ENCODE measurements at regions not wholly inside any gene's neighbourhood (a gene's known extent, or its start where the extent isn't known, plus 50 kb on each side); places are given as distances from the start of the nearest gene placed in this dataset.
"Not testable (repeated sequence)": the region's sequence is repeated elsewhere in the genome, so short reads cannot be mapped to it uniquely, and the experiment has no call there.

GRCh38 chr5:7261049-7261448, 134.9 kb upstream of the ADCY2 start:
- Histone ChIP-seq H3K36me3 (replicated peaks in 1 of 2; ENCODE audit: control insufficient read depth in 1 of 2, insufficient read depth in 2 of 2, low read length in 2 of 2) (no peaks in the 10 kb centered on the region), H3K4me3 (replicated peaks in 1 of 3; ENCODE audit: low read depth in 2 of 3, low read length in 3 of 3) (no peak overlapping the region), H3K4me2 (replicated peaks; ENCODE audit: extremely low read depth, low read length, poor library complexity, severe bottlenecking) (no peak overlapping the region), H3K9me3 (replicated peaks in 1 of 2; ENCODE audit: control insufficient read depth in 1 of 2, insufficient read depth in 1 of 2, low read length in 2 of 2) (no peaks in the 10 kb centered on the region), H3K27me3 (ENCODE audit: control insufficient read depth in 2 of 2, insufficient read depth in 2 of 2, low read length in 2 of 2) (no peaks in the 10 kb centered on the region), H3K4me1 (ENCODE audit: control insufficient read depth in 1 of 2, insufficient read depth in 2 of 2, low read length in 2 of 2) (no peaks in the 10 kb centered on the region), H3K9ac (ENCODE audit: insufficient read depth, low read length, poor library complexity, severe bottlenecking) (no peak overlapping the region), H4K20me1 (ENCODE audit: insufficient read depth, low read length) (no peaks in the 10 kb centered on the region), H3K27ac (ENCODE audit: low read depth in 1 of 2, low read length in 2 of 2) (no peak overlapping the region), H2AFZ (ENCODE audit: insufficient read depth, low read depth, low read length, poor library complexity, severe bottlenecking) (peak overlapping the region; percentile 52), H3K79me2 (ENCODE audit: insufficient read depth, low read length) (no peaks in the 10 kb centered on the region)
- TF ChIP-seq CTCF (IDR thresholded peaks at IDR 0.05) = peak; percentile 57
- Mint-ChIP-seq H3K4me1 (no peaks in the 10 kb centered on the region), H3K36me3 (no peaks in the 10 kb centered on the region), H3K27me3 (ENCODE audit: low read depth in 3 of 3) (peaks cover 1 to 2% (median 2%) of the 10 kb centered on the region in 3 donors), H3K4me3 (no peak overlapping the region), H3K27ac (peak overlapping the region in 1 of 7 donors; percentile 21), H3K9me3 (peaks cover 2 to 10% (median 5%) of the 10 kb centered on the region in 7 donors)
- intact Hi-C loops (cut with micrococcal nuclease) = no loop called here
- 35% methylated on average over 4 of the region's 6 CpGs for WGBS (ENCODE audit: insufficient coverage)
- DNase-seq = peak; percentile 1 to 43 (median 19)

GRCh38 chr5:7261900-7262299, 134.0 kb upstream of the ADCY2 start:
- intact Hi-C loops (cut with micrococcal nuclease) = no loop called here
- no peak overlapping the region for H2AFZ ChIP-seq (ENCODE audit: insufficient read depth, low read depth, low read length, poor library complexity, severe bottlenecking)
- Mint-ChIP-seq H3K4me3 (no peak overlapping the region), H3K27me3 (ENCODE audit: low read depth in 3 of 3) (peaks cover 1 to 2% (median 2%) of the 10 kb centered on the region in 3 donors), H3K9me3 (peaks cover 2 to 10% (median 5%) of the 10 kb centered on the region in 7 donors), H3K27ac (no peak overlapping the region), H3K36me3 (no peaks in the 10 kb centered on the region), H3K4me1 (no peaks in the 10 kb centered on the region)
- H3K27ac ChIP-seq (ENCODE audit: low read depth in 1 of 2, low read length in 2 of 2) = no peak overlapping the region
- H3K4me2 ChIP-seq (replicated peaks; ENCODE audit: extremely low read depth, low read length, poor library complexity, severe bottlenecking) = no peak overlapping the region
- no peak overlapping the region for H3K4me3 ChIP-seq (replicated peaks in 1 of 3; ENCODE audit: low read depth in 2 of 3, low read length in 3 of 3)
- no peak for DNase-seq
- no peaks in the 10 kb centered on the region for H4K20me1 ChIP-seq (ENCODE audit: insufficient read depth, low read length)
- H3K36me3 ChIP-seq (replicated peaks in 1 of 2; ENCODE audit: control insufficient read depth in 1 of 2, insufficient read depth in 2 of 2, low read length in 2 of 2) = no peaks in the 10 kb centered on the region
- no CpG with 5 or more reads among the region's 2 CpGs for WGBS (ENCODE audit: insufficient coverage)
- no peaks in the 10 kb centered on the region for H3K4me1 ChIP-seq (ENCODE audit: control insufficient read depth in 1 of 2, insufficient read depth in 2 of 2, low read length in 2 of 2)
- H3K9ac ChIP-seq (ENCODE audit: insufficient read depth, low read length, poor library complexity, severe bottlenecking) = no peak overlapping the region
- no peaks in the 10 kb centered on the region for H3K79me2 ChIP-seq (ENCODE audit: insufficient read depth, low read length)
- TF ChIP-seq CTCF (IDR thresholded peaks at IDR 0.05) = no peak
- H3K9me3 ChIP-seq (replicated peaks in 1 of 2; ENCODE audit: control insufficient read depth in 1 of 2, insufficient read depth in 1 of 2, low read length in 2 of 2) = no peaks in the 10 kb centered on the region
- no peaks in the 10 kb centered on the region for H3K27me3 ChIP-seq (ENCODE audit: control insufficient read depth in 2 of 2, insufficient read depth in 2 of 2, low read length in 2 of 2)

GRCh38 chr5:7263398-7264015, 132.4 kb upstream of the ADCY2 start:
- H3K4me1 ChIP-seq (ENCODE audit: control insufficient read depth in 1 of 2, insufficient read depth in 2 of 2, low read length in 2 of 2); H3K9ac ChIP-seq (ENCODE audit: insufficient read depth, low read length, poor library complexity, severe bottlenecking); H3K4me3 Mint-ChIP-seq; DNase-seq; H3K27me3 Mint-ChIP-seq (ENCODE audit: low read depth in 3 of 3); H3K36me3 Mint-ChIP-seq; intact Hi-C loops (cut with micrococcal nuclease); H3K4me3 ChIP-seq (replicated peaks in 1 of 3; ENCODE audit: low read depth in 2 of 3, low read length in 3 of 3); H3K4me1 Mint-ChIP-seq; H2AFZ ChIP-seq (ENCODE audit: insufficient read depth, low read depth, low read length, poor library complexity, severe bottlenecking); H3K36me3 ChIP-seq (replicated peaks in 1 of 2; ENCODE audit: control insufficient read depth in 1 of 2, insufficient read depth in 2 of 2, low read length in 2 of 2); H3K27ac Mint-ChIP-seq; H3K27me3 ChIP-seq (ENCODE audit: control insufficient read depth in 2 of 2, insufficient read depth in 2 of 2, low read length in 2 of 2); H4K20me1 ChIP-seq (ENCODE audit: insufficient read depth, low read length); H3K27ac ChIP-seq (ENCODE audit: low read depth in 1 of 2, low read length in 2 of 2); H3K9me3 ChIP-seq (replicated peaks in 1 of 2; ENCODE audit: control insufficient read depth in 1 of 2, insufficient read depth in 1 of 2, low read length in 2 of 2); H3K79me2 ChIP-seq (ENCODE audit: insufficient read depth, low read length); H3K4me2 ChIP-seq (replicated peaks; ENCODE audit: extremely low read depth, low read length, poor library complexity, severe bottlenecking): not testable (repeated sequence)
- H3K9me3 Mint-ChIP-seq = peaks cover 3 to 11% (median 7%) of the 10 kb centered on the region in 7 donors
- WGBS (ENCODE audit: insufficient coverage) = 50% methylated on average over 2 of the region's 4 CpGs
